Suprapubic skin (tissue), 3 donors: ENCODE measurements at regions not wholly inside any gene's neighbourhood (a gene's known extent, or its start where the extent isn't known, plus 50 kb on each side); places are given as distances from the start of the nearest gene placed in this dataset.

Source experiments
- POLR2A ChIP-seq, 2 donors: fragments of 450-650 bp; IDR thresholded peaks; one replicate each; pipeline ENCODE4 v1.6.1; 2017; ENCODE audit warnings: antibody characterized with exemption in 2 of 2, mild to moderate bottlenecking in 2 of 2, moderate library complexity in 2 of 2
- TF ChIP-seq, protein P1 (sequence below), 2 donors: fragments of 200-600 bp in 1 of 2; fragments of 450-650 bp in 1 of 2; sonication (generic) in 1 of 2; IDR thresholded peaks; one replicate each; pipeline ENCODE4 v1.5.1; 2016 to 2019; ENCODE audit warnings: antibody characterized with exemption in 2 of 2, mild to moderate bottlenecking in 1 of 2, moderate library complexity in 1 of 2

DNA sequence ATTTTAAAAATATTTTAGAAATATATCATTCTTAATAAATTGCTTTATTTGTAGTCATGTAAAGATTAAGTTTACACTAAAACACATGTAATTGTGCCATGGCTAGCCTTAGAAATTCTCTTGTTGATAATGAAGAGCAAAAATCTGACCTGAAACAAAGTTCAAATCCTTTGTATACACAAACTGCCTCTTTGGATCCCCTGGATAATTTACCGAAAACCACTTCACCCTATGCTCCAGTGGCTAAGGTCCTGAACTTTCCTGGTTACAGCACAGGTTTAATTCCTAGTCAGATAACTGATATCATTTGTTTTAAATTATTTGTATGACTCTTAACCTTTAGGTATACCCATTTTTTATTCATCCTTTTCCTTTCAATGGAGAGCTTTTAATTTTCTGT lies 1093.2 kb upstream of the ADGRL4 start:
- no peak for TF ChIP-seq POLR2A (IDR thresholded peaks at IDR 0.05)
- TF ChIP-seq, protein P1, sequence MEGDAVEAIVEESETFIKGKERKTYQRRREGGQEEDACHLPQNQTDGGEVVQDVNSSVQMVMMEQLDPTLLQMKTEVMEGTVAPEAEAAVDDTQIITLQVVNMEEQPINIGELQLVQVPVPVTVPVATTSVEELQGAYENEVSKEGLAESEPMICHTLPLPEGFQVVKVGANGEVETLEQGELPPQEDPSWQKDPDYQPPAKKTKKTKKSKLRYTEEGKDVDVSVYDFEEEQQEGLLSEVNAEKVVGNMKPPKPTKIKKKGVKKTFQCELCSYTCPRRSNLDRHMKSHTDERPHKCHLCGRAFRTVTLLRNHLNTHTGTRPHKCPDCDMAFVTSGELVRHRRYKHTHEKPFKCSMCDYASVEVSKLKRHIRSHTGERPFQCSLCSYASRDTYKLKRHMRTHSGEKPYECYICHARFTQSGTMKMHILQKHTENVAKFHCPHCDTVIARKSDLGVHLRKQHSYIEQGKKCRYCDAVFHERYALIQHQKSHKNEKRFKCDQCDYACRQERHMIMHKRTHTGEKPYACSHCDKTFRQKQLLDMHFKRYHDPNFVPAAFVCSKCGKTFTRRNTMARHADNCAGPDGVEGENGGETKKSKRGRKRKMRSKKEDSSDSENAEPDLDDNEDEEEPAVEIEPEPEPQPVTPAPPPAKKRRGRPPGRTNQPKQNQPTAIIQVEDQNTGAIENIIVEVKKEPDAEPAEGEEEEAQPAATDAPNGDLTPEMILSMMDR (IDR thresholded peaks at IDR 0.05): no peak
